Fibroblast of lung (primary cell): ENCODE measurements at regions not wholly inside any gene's neighbourhood (a gene's known extent, or its start where the extent isn't known, plus 50 kb on each side); places are given as distances from the start of the nearest gene placed in this dataset.

Experiments
- DNase-seq, 2 donors: peaks; one replicate each; pipeline versions ENCODE4 v3.0.0 to v3.0.0-alpha.2; 2010; ENCODE audit warnings: low read depth in 2 of 2
- H2AFZ ChIP-seq: 2 replicates; pipeline ENCODE4 v1.5.1; 2012; ENCODE audit warnings: low read length, control low read depth, inconsistent platforms
- H3K27ac ChIP-seq: 2 replicates; pipeline ENCODE4 v1.5.1; 2011; ENCODE audit warnings: low read length, control low read depth; ENCODE audit not compliant: insufficient read depth
- H3K27me3 ChIP-seq: 2 replicates; pipeline ENCODE4 v1.5.1; 2011; ENCODE audit warnings: mild to moderate bottlenecking, low read length; ENCODE audit not compliant: control insufficient read depth, insufficient read depth
- H3K36me3 ChIP-seq: 2 replicates; pipeline ENCODE4 v1.5.1; 2011; ENCODE audit warnings: low read length; ENCODE audit not compliant: control insufficient read depth, insufficient read depth
- H3K4me1 ChIP-seq: 2 replicates; pipeline ENCODE4 v1.5.1; 2011; ENCODE audit warnings: low read length; ENCODE audit not compliant: control insufficient read depth, insufficient read depth; ENCODE audit errors: extremely low read depth
- H3K4me2 ChIP-seq: 2 replicates; pipeline ENCODE4 v1.5.1; 2011; ENCODE audit warnings: low read length, control low read depth; ENCODE audit not compliant: insufficient read depth; ENCODE audit errors: extremely low read depth
- H3K4me3 ChIP-seq, 4 experiments: fragments of 200-600 bp in 1 of 4; sonication (generic) in 1 of 4; replicated peaks in 1 of 4; 2 replicates each; pipeline ENCODE4 v1.5.1; 2011 to 2016; ENCODE audit warnings: low read length in 4 of 4, low read depth in 3 of 4, mild to moderate bottlenecking in 3 of 4, control low read depth in 2 of 4, inconsistent platforms in 1 of 4, mixed read lengths in 1 of 4; ENCODE audit not compliant: insufficient read depth in 1 of 4; ENCODE audit errors: control extremely low read depth in 1 of 4
- H3K79me2 ChIP-seq: 2 replicates; pipeline ENCODE4 v1.5.1; 2012; ENCODE audit warnings: mild to moderate bottlenecking, low read length, inconsistent platforms; ENCODE audit not compliant: control insufficient read depth, insufficient read depth
- H3K9ac ChIP-seq: 2 replicates; pipeline ENCODE4 v1.5.1; 2011; ENCODE audit warnings: mild to moderate bottlenecking, low read length, control low read depth; ENCODE audit not compliant: insufficient read depth
- H3K9me3 ChIP-seq: 2 replicates; pipeline ENCODE4 v1.5.1; 2012; ENCODE audit warnings: low read depth, low read length; ENCODE audit not compliant: control insufficient read depth, insufficient read depth
- H4K20me1 ChIP-seq: 2 replicates; pipeline ENCODE4 v1.5.1; 2011; ENCODE audit warnings: low read length; ENCODE audit not compliant: control insufficient read depth, insufficient read depth; ENCODE audit errors: extremely low read depth
- EZH2 ChIP-seq: IDR thresholded peaks from 2 replicates; pipeline ENCODE4 v1.5.1; 2012; ENCODE audit warnings: low read length, control low read depth, mild to moderate bottlenecking; ENCODE audit errors: missing control alignments
- TF ChIP-seq, protein P1 (sequence below), 2 donors: IDR thresholded peaks in 1 of 2; conservative IDR thresholded peaks in 1 of 2; 1 replicate in 1 of 2; 2 replicates in 1 of 2; pipeline ENCODE4 v1.5.1; 2011 to 2012; ENCODE audit warnings: low read length in 2 of 2, control low read depth in 1 of 2, inconsistent platforms in 1 of 2, low read depth in 1 of 2, mild to moderate bottlenecking in 1 of 2

GRCh38 chr9:73031350-73031749 lies 78.5 kb upstream of the ALDH1A1 start:
- Histone ChIP-seq H3K4me2 (no peak overlapping the region), H3K4me1 (no peaks in the 10 kb centered on the region), H2AFZ (no peak overlapping the region), H3K4me3 (no peak overlapping the region), H3K27me3 (no peaks in the 10 kb centered on the region), H4K20me1 (no peaks in the 10 kb centered on the region), H3K36me3 (no peaks in the 10 kb centered on the region), H3K27ac (no peak overlapping the region), H3K9me3 (no peaks in the 10 kb centered on the region), H3K79me2 (no peaks in the 10 kb centered on the region), H3K9ac (no peak overlapping the region)
- no peak for TF ChIP-seq EZH2
- TF ChIP-seq, protein P1, sequence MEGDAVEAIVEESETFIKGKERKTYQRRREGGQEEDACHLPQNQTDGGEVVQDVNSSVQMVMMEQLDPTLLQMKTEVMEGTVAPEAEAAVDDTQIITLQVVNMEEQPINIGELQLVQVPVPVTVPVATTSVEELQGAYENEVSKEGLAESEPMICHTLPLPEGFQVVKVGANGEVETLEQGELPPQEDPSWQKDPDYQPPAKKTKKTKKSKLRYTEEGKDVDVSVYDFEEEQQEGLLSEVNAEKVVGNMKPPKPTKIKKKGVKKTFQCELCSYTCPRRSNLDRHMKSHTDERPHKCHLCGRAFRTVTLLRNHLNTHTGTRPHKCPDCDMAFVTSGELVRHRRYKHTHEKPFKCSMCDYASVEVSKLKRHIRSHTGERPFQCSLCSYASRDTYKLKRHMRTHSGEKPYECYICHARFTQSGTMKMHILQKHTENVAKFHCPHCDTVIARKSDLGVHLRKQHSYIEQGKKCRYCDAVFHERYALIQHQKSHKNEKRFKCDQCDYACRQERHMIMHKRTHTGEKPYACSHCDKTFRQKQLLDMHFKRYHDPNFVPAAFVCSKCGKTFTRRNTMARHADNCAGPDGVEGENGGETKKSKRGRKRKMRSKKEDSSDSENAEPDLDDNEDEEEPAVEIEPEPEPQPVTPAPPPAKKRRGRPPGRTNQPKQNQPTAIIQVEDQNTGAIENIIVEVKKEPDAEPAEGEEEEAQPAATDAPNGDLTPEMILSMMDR (conservative IDR thresholded peaks at IDR 0.05 in 1 of 2, IDR thresholded peaks at IDR 0.05 in 1 of 2; ENCODE audit: low read depth in 1 of 2, low read length in 2 of 2) = no peak
- DNase-seq = no peak

- H3K9me3 ChIP-seq = no peaks in the 10 kb centered on the region
- H3K27me3 ChIP-seq = no peaks in the 10 kb centered on the region
- no peak overlapping the region for H2AFZ ChIP-seq
- no peak for DNase-seq
- H3K36me3 ChIP-seq = no peaks in the 10 kb centered on the region
- TF ChIP-seq EZH2 = no peak
- TF ChIP-seq, protein P1 (conservative IDR thresholded peaks at IDR 0.05 in 1 of 2, IDR thresholded peaks at IDR 0.05 in 1 of 2; ENCODE audit: low read depth in 1 of 2, low read length in 2 of 2) = no peak
- no peaks in the 10 kb centered on the region for H3K4me1 ChIP-seq
- H3K79me2 ChIP-seq = no peaks in the 10 kb centered on the region
- H3K9ac ChIP-seq = no peak overlapping the region
- no peak overlapping the region for H3K4me2 ChIP-seq
- no peak overlapping the region for H3K4me3 ChIP-seq
- no peaks in the 10 kb centered on the region for H4K20me1 ChIP-seq
- no peak overlapping the region for H3K27ac ChIP-seq
Measured at GRCh38 chr9:73030370-73031030, 77.6 kb upstream of the ALDH1A1 start.

DNA sequence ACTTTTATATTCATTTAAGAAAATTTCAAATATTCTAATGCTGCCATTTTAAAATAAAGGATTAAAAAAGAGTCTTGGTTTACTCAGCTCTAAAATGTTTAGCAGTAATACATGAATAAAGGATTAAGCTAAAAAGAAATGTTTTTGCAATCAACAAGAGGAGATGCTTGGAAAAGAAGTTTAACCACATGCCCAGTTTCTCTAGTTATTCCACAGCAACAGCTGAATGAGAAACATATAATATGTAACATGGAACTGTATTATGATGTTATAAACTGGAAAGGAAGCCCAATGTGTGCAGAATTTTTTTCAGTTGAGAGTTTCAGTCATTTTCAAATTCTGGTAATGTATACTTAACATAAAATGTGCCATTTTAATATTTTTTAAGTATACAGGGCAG lies 76.5 kb upstream of the ALDH1A1 start:
- no peak for TF ChIP-seq EZH2
- TF ChIP-seq, protein P1 (conservative IDR thresholded peaks at IDR 0.05 in 1 of 2, IDR thresholded peaks at IDR 0.05 in 1 of 2; ENCODE audit: low read depth in 1 of 2, low read length in 2 of 2) = no peak
- H3K36me3 ChIP-seq = no peaks in the 10 kb centered on the region
- no peak overlapping the region for H3K4me3 ChIP-seq
- DNase-seq = no peak
- H2AFZ ChIP-seq = no peak overlapping the region
- no peak overlapping the region for H3K9ac ChIP-seq
- no peaks in the 10 kb centered on the region for H3K79me2 ChIP-seq
- H3K4me1 ChIP-seq = no peaks in the 10 kb centered on the region
- no peak overlapping the region for H3K27ac ChIP-seq
- no peaks in the 10 kb centered on the region for H3K9me3 ChIP-seq
- no peak overlapping the region for H3K4me2 ChIP-seq
- no peaks in the 10 kb centered on the region for H3K27me3 ChIP-seq
- no peaks in the 10 kb centered on the region for H4K20me1 ChIP-seq
